ENCODE measurements at regions not wholly inside any gene's neighbourhood (a gene's known extent, or its start where the extent isn't known, plus 50 kb on each side); places are given as distances from the start of the nearest gene placed in this dataset.

- Histone ChIP-seq H3K36me3 (ENCODE audit: low read length) (no peaks in the 10 kb centered on the region), H2AFZ (ENCODE audit: low read depth, low read length, severe bottlenecking) (no peak overlapping the region), H4K20me1 (ENCODE audit: low read depth, low read length) (no peaks in the 10 kb centered on the region), H3K9ac (ENCODE audit: low read length) (no peak overlapping the region), H3K9me2 (replicated peaks; ENCODE audit: insufficient read depth, low read length) (no peaks in the 10 kb centered on the region), H3K27ac (ENCODE audit: low read depth, low read length) (no peak overlapping the region), H3F3A (ENCODE audit: insufficient read depth) (no peaks in the 10 kb centered on the region), H3K27me3 (ENCODE audit: low read length) (no peaks in the 10 kb centered on the region), H3K9me3 (ENCODE audit: insufficient read depth, low read length) (no peaks in the 10 kb centered on the region), H3K4me2 (ENCODE audit: low read depth, low read length, poor library complexity, severe bottlenecking) (no peak overlapping the region), H3K79me2 (ENCODE audit: insufficient read depth, low read length) (no peaks in the 10 kb centered on the region), H3K4me3 (ENCODE audit: insufficient read depth, low read length, poor library complexity, severe bottlenecking) (no peak overlapping the region)
- TF ChIP-seq EZH2phosphoT487 (conservative IDR thresholded peaks at IDR 0.05; ENCODE audit: low read length) (no peak), CTCF (IDR thresholded peaks at IDR 0.05; ENCODE audit: insufficient read depth, low read length, poor library complexity, severe bottlenecking) (no peak)
These were observed 109.7 kb upstream of the ARX start for GRCh38 chrX:25125483-25125882.

GRCh38 chrX:25124391-25124790 lies 108.6 kb upstream of the ARX start:
- no peaks in the 10 kb centered on the region for H3K79me2 ChIP-seq (ENCODE audit: insufficient read depth, low read length)
- TF ChIP-seq CTCF (IDR thresholded peaks at IDR 0.05; ENCODE audit: insufficient read depth, low read length, poor library complexity, severe bottlenecking) = no peak
- no peak for TF ChIP-seq EZH2phosphoT487 (conservative IDR thresholded peaks at IDR 0.05; ENCODE audit: low read length)
- H3K4me3 ChIP-seq (ENCODE audit: insufficient read depth, low read length, poor library complexity, severe bottlenecking) = no peak overlapping the region
- no peaks in the 10 kb centered on the region for H3F3A ChIP-seq (ENCODE audit: insufficient read depth)
- H3K27ac ChIP-seq (ENCODE audit: low read depth, low read length) = no peak overlapping the region
- no peaks in the 10 kb centered on the region for H3K27me3 ChIP-seq (ENCODE audit: low read length)
- H3K36me3 ChIP-seq (ENCODE audit: low read length) = no peaks in the 10 kb centered on the region
- no peak overlapping the region for H3K9ac ChIP-seq (ENCODE audit: low read length)
- H3K4me2 ChIP-seq (ENCODE audit: low read depth, low read length, poor library complexity, severe bottlenecking) = no peak overlapping the region
- no peaks in the 10 kb centered on the region for H4K20me1 ChIP-seq (ENCODE audit: low read depth, low read length)
- no peaks in the 10 kb centered on the region for H3K9me3 ChIP-seq (ENCODE audit: insufficient read depth, low read length)
- no peak overlapping the region for H2AFZ ChIP-seq (ENCODE audit: low read depth, low read length, severe bottlenecking)
- H3K9me2 ChIP-seq (replicated peaks; ENCODE audit: insufficient read depth, low read length) = no peaks in the 10 kb centered on the region

- no peak for TF ChIP-seq EZH2phosphoT487 (conservative IDR thresholded peaks at IDR 0.05; ENCODE audit: low read length)
- no peak for TF ChIP-seq CTCF (IDR thresholded peaks at IDR 0.05; ENCODE audit: insufficient read depth, low read length, poor library complexity, severe bottlenecking)
- Histone ChIP-seq H3K36me3 (ENCODE audit: low read length) (no peaks in the 10 kb centered on the region), H3K9ac (ENCODE audit: low read length) (no peak overlapping the region), H3F3A (ENCODE audit: insufficient read depth) (no peaks in the 10 kb centered on the region), H3K4me2 (ENCODE audit: low read depth, low read length, poor library complexity, severe bottlenecking) (no peak overlapping the region), H3K9me3 (ENCODE audit: insufficient read depth, low read length) (no peaks in the 10 kb centered on the region), H4K20me1 (ENCODE audit: low read depth, low read length) (no peaks in the 10 kb centered on the region), H3K27ac (ENCODE audit: low read depth, low read length) (no peak overlapping the region), H3K79me2 (ENCODE audit: insufficient read depth, low read length) (no peaks in the 10 kb centered on the region), H3K9me2 (replicated peaks; ENCODE audit: insufficient read depth, low read length) (no peaks in the 10 kb centered on the region), H3K27me3 (ENCODE audit: low read length) (no peaks in the 10 kb centered on the region), H2AFZ (ENCODE audit: low read depth, low read length, severe bottlenecking) (no peak overlapping the region), H3K4me3 (ENCODE audit: insufficient read depth, low read length, poor library complexity, severe bottlenecking) (no peak overlapping the region)
These were observed 96.4 kb upstream of the ARX start for GRCh38 chrX:25112156-25112555.

GRCh38 chrX:25108481-25108880 lies 92.7 kb upstream of the ARX start:
- Histone ChIP-seq H3K4me2 (ENCODE audit: low read depth, low read length, poor library complexity, severe bottlenecking) (no peak overlapping the region), H2AFZ (ENCODE audit: low read depth, low read length, severe bottlenecking) (no peak overlapping the region), H4K20me1 (ENCODE audit: low read depth, low read length) (no peaks in the 10 kb centered on the region), H3K9ac (ENCODE audit: low read length) (no peak overlapping the region), H3K9me3 (ENCODE audit: insufficient read depth, low read length) (no peaks in the 10 kb centered on the region), H3K36me3 (ENCODE audit: low read length) (no peaks in the 10 kb centered on the region), H3K27ac (ENCODE audit: low read depth, low read length) (no peak overlapping the region), H3K79me2 (ENCODE audit: insufficient read depth, low read length) (no peaks in the 10 kb centered on the region), H3K4me3 (ENCODE audit: insufficient read depth, low read length, poor library complexity, severe bottlenecking) (no peak overlapping the region), H3K27me3 (ENCODE audit: low read length) (no peaks in the 10 kb centered on the region), H3F3A (ENCODE audit: insufficient read depth) (no peaks in the 10 kb centered on the region), H3K9me2 (replicated peaks; ENCODE audit: insufficient read depth, low read length) (no peaks in the 10 kb centered on the region)
- no peak for TF ChIP-seq EZH2phosphoT487 (conservative IDR thresholded peaks at IDR 0.05; ENCODE audit: low read length)
- TF ChIP-seq CTCF (IDR thresholded peaks at IDR 0.05; ENCODE audit: insufficient read depth, low read length, poor library complexity, severe bottlenecking) = no peak
